Loucy (cell line): ENCODE measurements at regions not wholly inside any gene's neighbourhood (a gene's known extent, or its start where the extent isn't known, plus 50 kb on each side); places are given as distances from the start of the nearest gene placed in this dataset.

Experiments
- CTCF ChIP-seq: fragments of 200-600 bp; sonication (generic); conservative IDR thresholded peaks from 2 replicates; pipeline ENCODE4 v1.5.1; 2014; ENCODE audit warnings: mild to moderate bottlenecking, antibody characterized with exemption, low read length
- EZH2phosphoT487 ChIP-seq: fragments of 200-600 bp; IDR thresholded peaks from 2 replicates; pipeline ENCODE4 v1.6.1; 2018; ENCODE audit warnings: antibody characterized with exemption, mild to moderate bottlenecking, moderate library complexity, borderline replicate concordance

- TF ChIP-seq CTCF (no peak), EZH2phosphoT487 (no peak)
Observed at GRCh38 chrX:140949233-140949632, 53.2 kb upstream of the SPANXB1 start.
